Panc1 (cell line): ENCODE measurements at regions not wholly inside any gene's neighbourhood (a gene's known extent, or its start where the extent isn't known, plus 50 kb on each side); places are given as distances from the start of the nearest gene placed in this dataset.

Source experiments
- ATAC-seq: fragments of 200-7000 bp; cut with Tn5 transposase; 2 replicates; pipeline ENCODE4 v1.9.1; 2020; ENCODE audit warnings: mild to moderate bottlenecking, moderate library complexity
- BruUV-seq: library from RNA; stranded (reverse); fragments of 400-500 nt; replicated peaks from 2 replicates; lab custom pipeline; 2021; lab: Mats Ljungman, UMichigan
- CTCF ChIA-PET: fragments of 300-600 bp; sonication (Branson Sonifier 250); formaldehyde crosslinking; loops from one replicate; lab custom pipeline; 2022; ENCODE audit warnings: antibody characterized with exemption; lab: Charles Lee
- POLR2A ChIA-PET: fragments of 300-600 bp; sonication (Branson Sonifier 250); formaldehyde crosslinking; loops from one replicate; lab custom pipeline; 2022; ENCODE audit warnings: antibody characterized with exemption; lab: Charles Lee
- DNase-seq: peaks from one replicate; pipeline ENCODE4 v3.0.0-alpha.2; 2010; ENCODE audit warnings: low read depth, low spot score
- H3K27ac ChIP-seq: 2 replicates; pipeline ENCODE4 v1.5.1; 2011; ENCODE audit warnings: mild to moderate bottlenecking, low read length, inconsistent platforms
- H3K27me3 ChIP-seq: fragments of 200-500 bp; sonication (Bioruptor generic); 2 replicates; pipeline ENCODE4 v1.6.0; 2014; ENCODE audit warnings: low read length, inconsistent platforms; ENCODE audit not compliant: control insufficient read depth, insufficient read depth
- H3K36me3 ChIP-seq: fragments of 200-500 bp; sonication (Bioruptor generic); 2 replicates; pipeline ENCODE4 v1.5.1; 2014; ENCODE audit warnings: inconsistent platforms, mild to moderate bottlenecking, low read length, moderate library complexity; ENCODE audit not compliant: control insufficient read depth, insufficient read depth
- H3K4me1 ChIP-seq: 2 replicates; pipeline ENCODE4 v1.5.1; 2011; ENCODE audit warnings: inconsistent platforms, mild to moderate bottlenecking, low read length, moderate library complexity; ENCODE audit not compliant: control insufficient read depth, insufficient read depth
- H3K4me3 ChIP-seq, 2 experiments: 2 replicates each; pipeline ENCODE4 v1.5.1; 2011 to 2012; ENCODE audit warnings: low read depth in 2 of 2, low read length in 2 of 2, mild to moderate bottlenecking in 2 of 2, inconsistent platforms in 1 of 2, moderate library complexity in 1 of 2
- H3K9me3 ChIP-seq: fragments of 200-500 bp; sonication (Bioruptor generic); 2 replicates; pipeline ENCODE4 v1.5.1; 2014; ENCODE audit warnings: low read depth, mild to moderate bottlenecking, inconsistent platforms, low read length, moderate library complexity; ENCODE audit not compliant: control insufficient read depth, insufficient read depth
- POLR2AphosphoS5 ChIP-seq: IDR thresholded peaks from 2 replicates; pipeline ENCODE4 v1.6.1; 2012; ENCODE audit warnings: mild to moderate bottlenecking, low read depth, low read length, moderate library complexity
- SIN3A ChIP-seq: IDR thresholded peaks from 2 replicates; pipeline ENCODE4 v1.6.1; 2012; ENCODE audit warnings: low read depth, mild to moderate bottlenecking, low read length, moderate library complexity, borderline replicate concordance; ENCODE audit not compliant: insufficient read depth
- TCF7L2 ChIP-seq: IDR thresholded peaks from 2 replicates; pipeline ENCODE4 v1.6.1; 2011; ENCODE audit warnings: mild to moderate bottlenecking, low read depth, low read length, inconsistent platforms
- in situ Hi-C: cut with HindIII; loops from 2 replicates; pipeline ENCODE4 v1.10.0; 2016; ENCODE audit warnings: low sequenced_read_pairs, low pct_unique_long_range_greater_than_20kb
- intact Hi-C: fragments of 100-400 bp; cut with micrococcal nuclease; formaldehyde crosslinking; loops from one replicate; pipeline ENCODE4 v1.10.0; 2022; ENCODE audit not compliant: unreplicated experiment
- TF ChIP-seq, protein P1 (sequence below): fragments of 450-650 bp; IDR thresholded peaks from 2 replicates; pipeline ENCODE4 v1.5.1; 2017; ENCODE audit warnings: mild to moderate bottlenecking
- TF ChIP-seq, protein P2 (sequence below), 2 experiments: IDR thresholded peaks; 2 replicates each; pipeline ENCODE4 v1.6.1; 2011 to 2012; ENCODE audit warnings: low read depth in 2 of 2, control low read depth in 1 of 2, low read length in 1 of 2, mild to moderate bottlenecking in 1 of 2, moderate library complexity in 1 of 2; ENCODE audit not compliant: insufficient read depth in 1 of 2

DNA sequence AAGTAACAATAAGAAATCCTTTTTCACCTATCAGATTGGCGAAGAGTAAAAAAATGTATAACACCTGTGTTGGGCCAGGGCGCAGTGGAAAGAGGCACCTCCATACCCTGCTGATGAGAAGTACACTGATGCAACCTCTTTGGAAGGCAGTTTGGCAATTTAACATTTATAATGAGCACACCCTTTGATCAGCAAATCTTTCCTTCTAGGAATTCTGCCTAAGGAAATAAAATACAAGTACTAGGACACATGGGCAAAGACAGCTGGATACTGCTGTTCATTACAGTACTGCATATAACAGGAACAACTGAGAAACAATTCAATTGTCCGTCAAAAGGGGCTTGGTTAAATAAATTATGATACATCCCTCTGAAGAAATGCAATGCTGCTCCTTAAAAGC lies 110.1 kb downstream of the RPL27A start:
- Histone ChIP-seq H3K36me3 (no peaks in the 10 kb centered on the region), H3K4me3 (no peak overlapping the region), H3K27me3 (no peaks in the 10 kb centered on the region), H3K4me1 (no peaks in the 10 kb centered on the region), H3K9me3 (no peaks in the 10 kb centered on the region), H3K27ac (no peak overlapping the region)
- TF ChIP-seq TCF7L2 (no peak), SIN3A (no peak), POLR2AphosphoS5 (no peak)
- TF ChIP-seq, protein P1, sequence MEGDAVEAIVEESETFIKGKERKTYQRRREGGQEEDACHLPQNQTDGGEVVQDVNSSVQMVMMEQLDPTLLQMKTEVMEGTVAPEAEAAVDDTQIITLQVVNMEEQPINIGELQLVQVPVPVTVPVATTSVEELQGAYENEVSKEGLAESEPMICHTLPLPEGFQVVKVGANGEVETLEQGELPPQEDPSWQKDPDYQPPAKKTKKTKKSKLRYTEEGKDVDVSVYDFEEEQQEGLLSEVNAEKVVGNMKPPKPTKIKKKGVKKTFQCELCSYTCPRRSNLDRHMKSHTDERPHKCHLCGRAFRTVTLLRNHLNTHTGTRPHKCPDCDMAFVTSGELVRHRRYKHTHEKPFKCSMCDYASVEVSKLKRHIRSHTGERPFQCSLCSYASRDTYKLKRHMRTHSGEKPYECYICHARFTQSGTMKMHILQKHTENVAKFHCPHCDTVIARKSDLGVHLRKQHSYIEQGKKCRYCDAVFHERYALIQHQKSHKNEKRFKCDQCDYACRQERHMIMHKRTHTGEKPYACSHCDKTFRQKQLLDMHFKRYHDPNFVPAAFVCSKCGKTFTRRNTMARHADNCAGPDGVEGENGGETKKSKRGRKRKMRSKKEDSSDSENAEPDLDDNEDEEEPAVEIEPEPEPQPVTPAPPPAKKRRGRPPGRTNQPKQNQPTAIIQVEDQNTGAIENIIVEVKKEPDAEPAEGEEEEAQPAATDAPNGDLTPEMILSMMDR, result no peak; the same call in 1 of the 2 replicates
- TF ChIP-seq, protein P2, sequence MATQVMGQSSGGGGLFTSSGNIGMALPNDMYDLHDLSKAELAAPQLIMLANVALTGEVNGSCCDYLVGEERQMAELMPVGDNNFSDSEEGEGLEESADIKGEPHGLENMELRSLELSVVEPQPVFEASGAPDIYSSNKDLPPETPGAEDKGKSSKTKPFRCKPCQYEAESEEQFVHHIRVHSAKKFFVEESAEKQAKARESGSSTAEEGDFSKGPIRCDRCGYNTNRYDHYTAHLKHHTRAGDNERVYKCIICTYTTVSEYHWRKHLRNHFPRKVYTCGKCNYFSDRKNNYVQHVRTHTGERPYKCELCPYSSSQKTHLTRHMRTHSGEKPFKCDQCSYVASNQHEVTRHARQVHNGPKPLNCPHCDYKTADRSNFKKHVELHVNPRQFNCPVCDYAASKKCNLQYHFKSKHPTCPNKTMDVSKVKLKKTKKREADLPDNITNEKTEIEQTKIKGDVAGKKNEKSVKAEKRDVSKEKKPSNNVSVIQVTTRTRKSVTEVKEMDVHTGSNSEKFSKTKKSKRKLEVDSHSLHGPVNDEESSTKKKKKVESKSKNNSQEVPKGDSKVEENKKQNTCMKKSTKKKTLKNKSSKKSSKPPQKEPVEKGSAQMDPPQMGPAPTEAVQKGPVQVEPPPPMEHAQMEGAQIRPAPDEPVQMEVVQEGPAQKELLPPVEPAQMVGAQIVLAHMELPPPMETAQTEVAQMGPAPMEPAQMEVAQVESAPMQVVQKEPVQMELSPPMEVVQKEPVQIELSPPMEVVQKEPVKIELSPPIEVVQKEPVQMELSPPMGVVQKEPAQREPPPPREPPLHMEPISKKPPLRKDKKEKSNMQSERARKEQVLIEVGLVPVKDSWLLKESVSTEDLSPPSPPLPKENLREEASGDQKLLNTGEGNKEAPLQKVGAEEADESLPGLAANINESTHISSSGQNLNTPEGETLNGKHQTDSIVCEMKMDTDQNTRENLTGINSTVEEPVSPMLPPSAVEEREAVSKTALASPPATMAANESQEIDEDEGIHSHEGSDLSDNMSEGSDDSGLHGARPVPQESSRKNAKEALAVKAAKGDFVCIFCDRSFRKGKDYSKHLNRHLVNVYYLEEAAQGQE (IDR thresholded peaks at IDR 0.05; ENCODE audit: insufficient read depth in 1 of 2, low read depth in 2 of 2, low read length in 1 of 2), result no peak
- DNase-seq (no peak), ATAC-seq (no peak)
- no TSS peak for BruUV-seq
- intact Hi-C loops (no loop called here), in situ Hi-C loops (no loop called here)
- CTCF ChIA-PET, result no interaction called here
- POLR2A ChIA-PET, result no interaction called here

DNA sequence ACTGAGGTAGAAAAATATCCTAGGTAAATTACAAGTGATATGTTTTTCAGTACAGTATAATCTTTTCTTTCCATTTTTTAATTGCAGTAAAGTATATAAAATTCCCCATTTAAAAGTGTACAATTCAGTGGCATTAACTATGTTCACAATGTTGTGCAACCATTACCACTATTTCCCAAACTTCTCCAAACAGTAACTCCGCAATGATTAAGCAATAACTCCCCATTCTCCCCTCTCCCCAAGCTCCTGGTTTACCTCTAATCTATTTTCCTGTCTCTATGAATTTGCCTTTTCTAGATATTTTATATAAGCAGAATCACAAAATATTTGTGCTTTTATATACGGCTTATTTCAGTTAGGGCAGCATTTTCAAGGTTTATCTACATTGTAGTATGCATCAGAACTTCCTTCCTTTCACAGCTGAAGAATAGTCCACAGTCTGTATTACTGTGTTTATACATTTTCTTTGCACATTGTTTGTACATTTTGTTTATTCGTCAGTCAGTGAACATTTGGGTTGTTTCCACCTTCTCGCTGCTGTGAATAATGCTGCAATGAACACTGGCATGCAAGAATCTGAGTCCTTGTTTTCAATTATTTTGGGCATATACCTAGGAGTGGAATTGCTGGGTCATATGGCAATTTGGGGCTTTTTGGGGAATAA lies 110.7 kb downstream of the RPL27A start:
- TF ChIP-seq SIN3A (no peak), TCF7L2 (no peak), POLR2AphosphoS5 (no peak)
- TF ChIP-seq, protein P2 (IDR thresholded peaks at IDR 0.05; ENCODE audit: insufficient read depth in 1 of 2, low read depth in 2 of 2, low read length in 1 of 2), result no peak
- TF ChIP-seq, protein P1, result no peak
- no peaks in the 10 kb centered on the region for H3K9me3 ChIP-seq
- in situ Hi-C loops (no loop called here), intact Hi-C loops (no loop called here)
- CTCF ChIA-PET, result no interaction called here
- H3K27ac ChIP-seq, result no peak overlapping the region
- ATAC-seq, result no peak
- H3K4me3 ChIP-seq, result no peak overlapping the region
- no peaks in the 10 kb centered on the region for H3K36me3 ChIP-seq
- POLR2A ChIA-PET, result no interaction called here
- no peak for DNase-seq
- H3K27me3 ChIP-seq, result no peaks in the 10 kb centered on the region
- H3K4me1 ChIP-seq, result no peaks in the 10 kb centered on the region
- TSS peak; percentile 8 for BruUV-seq
